SK-N-MC (cell line): ENCODE measurements at regions not wholly inside any gene's neighbourhood (a gene's known extent, or its start where the extent isn't known, plus 50 kb on each side); places are given as distances from the start of the nearest gene placed in this dataset.

ENCODE experiments used
- EZH2 ChIP-seq: fragments of 200-600 bp; sonication (generic); IDR thresholded peaks from one replicate; pipeline ENCODE4 v1.6.1; 2017; ENCODE audit warnings: antibody characterized with exemption
- POLR2AphosphoS5 ChIP-seq: IDR thresholded peaks from 2 replicates; pipeline ENCODE4 v1.6.1; 2012; ENCODE audit warnings: mild to moderate bottlenecking, low read depth, low read length, borderline replicate concordance

DNA sequence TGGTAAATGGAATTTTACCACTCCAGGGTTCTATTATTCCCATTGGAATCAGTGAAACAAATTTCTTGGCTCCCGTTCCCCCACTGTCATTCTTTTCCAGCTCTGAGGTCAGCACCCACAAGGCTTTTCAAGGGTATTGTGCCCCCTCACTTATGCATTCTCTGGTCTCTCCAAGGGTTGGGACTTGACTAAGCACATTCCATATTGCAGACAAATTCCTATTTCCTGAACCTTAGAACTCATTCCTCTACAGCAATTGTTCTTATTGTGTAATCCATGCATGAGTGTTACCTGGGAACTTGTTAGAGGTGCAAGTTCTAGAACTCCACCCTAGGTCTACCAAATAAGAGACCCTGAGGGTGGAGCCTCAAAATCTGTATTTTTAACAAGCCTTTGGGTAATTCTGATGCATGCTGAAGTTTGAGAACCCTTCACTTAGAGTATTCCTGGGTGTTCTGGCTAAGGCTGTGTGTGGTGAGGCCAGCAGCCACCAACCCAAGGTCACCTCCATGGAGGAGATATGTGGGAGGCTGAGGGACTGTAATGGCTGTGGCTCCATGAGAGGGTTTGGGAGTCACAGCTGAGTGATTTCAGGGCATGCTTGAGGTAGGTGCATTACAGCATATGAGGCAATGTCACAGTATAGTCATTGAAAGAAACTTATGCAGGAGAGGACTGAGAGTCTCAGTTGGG lies 150.9 kb downstream of the TTC6 start:
- no peak for TF ChIP-seq POLR2AphosphoS5
- TF ChIP-seq EZH2 = no peak
